HG03064 (cell line): ENCODE measurements at regions not wholly inside any gene's neighbourhood (a gene's known extent, or its start where the extent isn't known, plus 50 kb on each side); places are given as distances from the start of the nearest gene placed in this dataset.

Experiments used
- ATAC-seq: cut with Tn5 transposase; IDR thresholded peaks from one replicate; pipeline ENCODE4 v1.9.1; 2021; ENCODE audit warnings: low read depth; ENCODE audit not compliant: unreplicated experiment

DNA sequence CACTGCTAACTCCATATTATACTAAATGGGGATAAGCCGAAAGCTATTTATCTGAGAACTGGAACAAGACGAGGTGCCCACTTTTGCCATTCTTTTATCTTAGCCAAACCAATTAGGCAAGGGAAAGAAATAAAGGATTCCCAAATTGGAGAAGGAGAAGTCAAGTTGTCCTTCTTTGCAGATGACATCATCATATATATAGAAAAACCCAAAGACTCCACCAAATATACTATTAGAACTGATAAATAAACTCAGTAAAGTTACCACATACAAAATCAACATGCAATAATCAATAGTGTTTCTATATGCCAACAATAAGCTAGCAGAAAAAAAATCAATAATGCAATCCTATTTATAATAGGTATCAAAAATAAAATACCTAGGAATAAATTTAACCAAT lies 570.3 kb upstream of the EPHA7 start:
- no peak for ATAC-seq

DNA sequence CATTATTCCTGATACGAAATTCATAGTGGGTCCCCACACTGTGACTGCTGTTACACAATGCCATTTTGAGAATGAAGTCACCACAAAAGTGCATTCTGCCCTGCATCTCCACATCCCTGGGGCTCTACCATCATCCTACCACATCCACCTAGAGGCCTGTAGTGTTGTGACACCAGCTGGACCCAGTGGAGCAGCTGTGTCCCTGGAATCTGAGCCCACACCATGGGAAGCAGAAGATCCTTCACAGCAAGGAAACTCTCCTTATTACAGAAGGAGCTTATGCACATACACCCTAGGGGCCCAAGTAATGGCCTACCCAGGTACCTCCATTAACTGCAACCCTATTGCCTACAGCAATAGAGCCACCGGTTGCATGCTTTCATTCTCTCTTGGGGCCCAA lies 566.6 kb upstream of the EPHA7 start:
- ATAC-seq = no peak

DNA sequence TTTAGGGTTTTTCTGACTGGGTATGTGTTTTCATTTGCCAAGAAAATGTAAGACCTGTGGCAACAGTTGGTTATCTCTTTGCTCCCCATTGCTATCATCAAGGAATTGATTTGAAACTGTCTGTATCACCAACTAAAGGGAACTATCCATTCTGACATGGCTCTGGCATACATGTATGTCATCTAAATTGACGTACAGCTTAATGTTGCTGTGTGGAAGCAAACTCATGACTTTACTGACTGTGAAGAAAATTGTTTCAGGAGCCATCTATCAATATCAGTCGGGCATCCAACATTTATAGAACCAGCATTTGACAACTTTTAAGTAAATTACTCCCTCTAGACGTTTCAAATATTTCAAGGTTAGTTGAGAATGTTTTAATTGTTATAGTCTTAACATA lies 555.8 kb upstream of the EPHA7 start:
- ATAC-seq = no peak

DNA sequence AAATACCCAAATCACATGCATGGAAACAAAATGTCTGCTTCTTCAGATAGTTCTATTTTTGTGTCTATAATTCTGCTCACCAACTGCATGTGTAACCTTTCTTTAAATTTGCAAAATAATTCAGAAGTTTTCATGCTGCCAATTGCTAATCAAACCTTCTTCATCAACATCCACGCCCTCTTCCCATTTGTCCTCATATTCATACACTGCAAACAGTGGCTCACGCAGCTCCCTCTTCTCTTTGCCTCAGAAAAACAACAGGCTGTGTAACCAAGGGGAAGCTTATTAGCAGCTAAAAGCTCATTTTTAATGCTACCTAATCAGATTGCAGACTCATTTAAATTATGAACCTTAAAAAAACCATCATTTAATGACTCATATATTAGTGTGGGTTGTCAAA lies 555.0 kb upstream of the EPHA7 start:
- ATAC-seq = no peak

DNA sequence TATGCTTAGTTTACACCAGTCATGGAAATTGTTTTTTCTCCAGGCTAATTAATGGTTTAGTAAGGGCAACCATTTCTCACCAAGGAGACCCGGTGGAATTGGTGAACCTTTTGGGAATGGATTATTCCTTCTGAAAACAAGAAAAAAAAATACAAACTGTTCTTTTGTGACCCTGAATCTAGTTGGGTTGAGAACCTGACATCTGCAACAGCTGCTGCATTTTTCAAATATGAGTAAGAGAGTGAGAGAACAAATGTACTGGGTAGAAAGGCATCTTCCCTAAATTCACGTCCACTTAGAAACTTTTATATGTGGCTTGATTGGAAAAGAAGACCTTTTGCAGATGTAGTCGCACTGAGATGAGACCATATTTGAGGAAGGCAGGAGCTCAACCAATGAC lies 553.4 kb upstream of the EPHA7 start:
- ATAC-seq = no peak

DNA sequence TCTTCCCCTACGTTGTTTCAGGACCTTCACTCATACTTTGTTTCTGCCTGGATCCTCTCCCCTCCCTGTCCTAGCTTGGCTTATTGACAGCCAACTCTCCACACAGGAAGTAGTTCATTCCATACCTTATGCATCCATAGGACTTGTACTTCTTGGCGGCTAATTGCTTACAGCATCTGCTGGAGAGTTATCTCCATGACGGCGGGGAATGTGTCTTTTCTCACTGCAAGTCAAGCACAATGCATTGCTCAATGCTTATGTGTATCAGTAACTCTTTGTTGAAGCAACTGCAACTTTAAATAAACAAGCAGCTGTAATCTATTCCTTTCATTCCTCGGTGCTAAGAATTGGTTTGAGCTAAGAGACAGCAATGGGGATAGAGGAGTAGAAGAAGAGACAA lies 551.3 kb upstream of the EPHA7 start:
- no peak for ATAC-seq

DNA sequence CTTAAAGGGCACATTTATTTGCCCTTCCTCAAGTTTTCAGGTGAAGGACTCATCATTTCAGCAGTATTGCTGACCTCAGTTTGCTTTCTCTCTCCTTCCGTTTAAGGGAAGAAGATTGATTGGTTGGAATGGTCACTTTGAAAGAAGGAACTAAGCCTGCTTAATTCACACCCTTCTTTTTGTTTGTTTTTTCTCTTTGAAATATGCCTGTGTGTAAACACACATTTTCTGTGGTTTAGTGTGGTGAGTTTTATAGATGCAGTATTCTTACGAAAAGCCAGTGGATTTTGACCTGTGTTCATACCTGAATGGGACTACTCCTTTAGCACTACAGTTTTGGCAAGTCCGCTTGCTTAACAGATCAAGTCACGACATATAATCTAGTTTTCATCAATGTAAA lies 548.8 kb upstream of the EPHA7 start:
- no peak for ATAC-seq

DNA sequence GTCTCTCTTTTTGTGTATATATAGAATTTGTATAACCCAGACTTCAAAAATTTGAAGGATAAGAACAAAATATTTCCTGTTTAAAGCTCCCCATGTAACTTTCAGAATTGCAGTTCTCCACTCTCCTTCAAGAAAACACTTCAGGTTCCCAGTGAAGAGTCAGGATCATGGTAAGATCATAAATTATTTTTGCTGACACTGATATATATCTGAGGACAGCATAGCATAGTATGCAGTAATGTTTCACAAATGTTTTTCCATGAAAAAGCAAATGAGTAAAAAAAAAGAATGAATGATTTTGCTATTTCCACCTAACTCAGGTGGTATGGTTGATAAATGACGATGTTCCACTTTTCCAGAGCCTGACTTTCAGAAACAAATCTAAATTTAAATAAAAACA lies 545.6 kb upstream of the EPHA7 start:
- ATAC-seq = no peak

DNA sequence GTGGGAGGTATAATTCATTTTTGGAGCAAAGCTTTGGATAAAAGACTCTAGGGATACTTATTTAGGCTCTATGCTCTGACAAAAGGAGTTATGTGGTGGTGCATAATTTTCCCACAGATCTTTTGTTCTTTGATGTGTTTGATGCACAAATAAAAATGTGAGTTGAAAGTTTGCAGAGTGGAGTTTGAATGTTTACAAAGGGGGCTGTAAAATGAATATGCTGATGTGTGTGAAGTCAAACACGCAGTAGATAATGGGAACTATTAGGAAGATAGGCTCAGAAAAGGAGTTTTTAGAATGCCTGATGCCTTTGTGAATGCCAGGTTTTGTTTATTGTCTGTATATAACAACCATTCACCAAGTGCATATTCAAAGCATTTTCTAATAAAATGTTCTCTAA lies 545.0 kb upstream of the EPHA7 start:
- ATAC-seq = no peak

DNA sequence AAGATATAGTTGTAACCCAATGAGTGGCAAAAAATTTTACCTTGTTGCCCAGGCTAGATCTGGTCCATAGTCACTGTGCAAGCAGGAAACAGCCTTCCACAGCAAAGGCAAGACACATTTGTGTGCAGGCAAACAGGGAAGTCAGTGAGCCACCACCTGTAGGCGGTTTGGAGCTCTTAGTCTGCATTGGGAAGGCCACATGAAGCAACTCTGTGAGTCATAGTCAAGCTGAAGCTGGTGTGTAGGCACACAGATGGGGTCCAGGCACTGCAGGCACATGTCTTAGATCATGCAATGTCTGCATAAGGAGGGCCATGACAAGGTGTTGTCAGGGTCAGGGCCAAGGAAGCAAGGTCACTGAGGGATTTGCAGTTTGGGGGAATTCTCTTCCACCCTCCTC lies 543.2 kb upstream of the EPHA7 start:
- no peak for ATAC-seq

DNA sequence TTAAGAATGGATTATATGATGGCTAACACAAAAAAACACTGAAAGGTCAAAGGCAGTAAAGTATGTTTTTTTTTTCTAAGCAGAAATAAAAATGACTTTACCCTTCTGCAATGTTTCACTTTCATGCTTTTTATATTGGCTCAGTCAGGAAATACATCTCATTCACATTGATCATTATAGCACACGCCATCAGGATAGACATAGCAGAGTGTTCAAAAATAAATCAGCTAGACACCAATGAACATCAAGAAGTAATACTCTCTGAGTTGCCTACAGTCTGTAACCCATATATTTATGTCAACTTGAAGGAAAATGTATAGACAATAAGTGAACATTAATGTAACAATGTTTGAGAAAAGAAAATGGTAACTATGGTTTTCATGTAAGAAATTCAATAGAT lies 535.2 kb upstream of the EPHA7 start:
- no peak for ATAC-seq

DNA sequence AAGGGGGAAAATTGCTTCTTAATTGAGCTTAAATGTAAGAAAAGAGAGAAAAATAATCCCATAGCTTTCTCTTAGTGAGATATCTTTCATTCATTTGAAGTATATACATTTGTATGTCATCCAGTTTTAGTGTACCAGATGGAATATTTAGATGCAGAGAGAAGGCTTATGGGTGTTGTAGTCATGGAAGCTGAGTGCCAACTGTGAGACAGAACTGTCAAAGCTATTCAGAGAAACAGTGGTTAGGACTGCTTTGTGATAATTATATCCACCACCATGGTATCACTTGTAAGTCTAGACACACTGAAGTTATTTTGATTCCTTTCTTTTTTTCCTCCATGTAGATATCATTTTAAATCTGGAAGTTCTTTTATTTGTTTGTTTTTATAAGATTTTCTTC lies 524.3 kb upstream of the EPHA7 start:
- no peak for ATAC-seq

DNA sequence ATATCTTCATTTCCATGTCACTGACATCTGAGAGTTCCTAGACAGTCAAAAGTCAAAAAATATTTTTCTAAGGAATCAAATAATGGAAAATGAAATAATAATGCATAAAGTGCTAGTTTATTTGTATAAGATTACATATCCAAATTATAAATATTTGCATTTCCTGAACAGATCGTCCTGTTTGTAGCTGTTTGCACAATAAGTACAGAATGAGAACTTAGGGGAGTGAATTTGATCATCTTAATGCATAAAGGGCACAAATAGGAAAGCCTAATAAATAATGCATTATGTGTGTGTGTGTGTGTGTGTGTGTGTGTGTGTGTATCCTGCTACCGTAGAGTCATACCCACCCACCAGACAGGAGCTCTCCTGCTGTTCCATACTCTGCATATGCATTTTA lies 521.0 kb upstream of the EPHA7 start:
- ATAC-seq = no peak

DNA sequence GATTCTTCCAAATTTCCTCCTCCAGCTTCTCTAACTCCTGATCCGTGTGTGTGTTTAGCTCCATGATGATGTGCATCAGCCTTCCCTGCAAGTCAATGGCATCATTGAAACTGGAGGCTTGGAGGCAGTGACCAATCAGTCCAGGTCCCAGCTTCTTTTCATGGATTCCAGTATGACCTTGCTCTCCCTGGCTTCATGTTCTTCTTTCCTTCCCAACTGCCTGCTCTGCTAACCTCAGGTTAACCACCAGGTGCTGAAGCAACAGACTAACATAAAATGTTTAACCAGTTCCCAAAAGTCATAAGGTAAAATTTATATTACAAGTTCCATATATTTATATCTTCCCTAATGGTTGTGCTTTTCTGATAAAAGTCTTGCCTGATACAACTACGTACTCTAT lies 512.8 kb upstream of the EPHA7 start:
- ATAC-seq = no peak

DNA sequence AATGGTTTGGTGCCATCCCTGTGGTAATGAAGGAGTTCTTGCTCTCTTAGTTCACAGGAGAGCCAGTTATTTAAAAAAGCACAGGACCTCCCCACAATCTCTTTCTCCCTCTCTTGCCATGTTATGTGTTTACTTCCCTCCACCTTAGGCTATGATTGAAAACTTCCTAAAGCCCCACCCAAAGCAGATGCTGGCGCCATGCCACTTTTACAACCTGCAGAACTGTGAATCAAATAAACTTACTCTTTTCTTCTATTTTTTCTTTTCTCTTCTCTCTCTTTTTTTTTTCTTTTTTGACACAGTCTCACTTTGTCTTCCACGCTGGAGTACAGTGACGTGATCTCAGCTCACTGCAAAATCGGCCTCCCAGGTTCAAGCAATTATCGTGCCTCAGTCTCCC lies 508.4 kb upstream of the EPHA7 start:
- no peak for ATAC-seq

DNA sequence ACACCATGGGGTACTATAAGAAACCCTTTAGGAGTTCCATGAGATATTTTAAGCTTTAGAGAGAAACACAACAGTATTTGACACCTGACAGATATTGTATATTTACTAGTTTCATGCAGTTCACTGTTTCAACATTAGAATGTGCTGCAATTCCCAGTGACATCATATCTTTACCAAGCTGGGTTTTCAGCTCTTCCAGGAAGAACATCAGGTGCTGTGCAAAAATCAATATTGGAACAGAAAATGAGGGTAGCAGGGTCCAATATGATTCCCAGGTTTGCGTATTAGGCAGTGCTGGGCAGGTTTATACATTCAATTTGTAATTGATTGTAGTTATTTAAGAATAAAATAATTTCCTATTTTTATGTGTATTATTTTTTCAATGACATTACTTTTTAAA lies 500.0 kb upstream of the EPHA7 start:
- no peak for ATAC-seq

DNA sequence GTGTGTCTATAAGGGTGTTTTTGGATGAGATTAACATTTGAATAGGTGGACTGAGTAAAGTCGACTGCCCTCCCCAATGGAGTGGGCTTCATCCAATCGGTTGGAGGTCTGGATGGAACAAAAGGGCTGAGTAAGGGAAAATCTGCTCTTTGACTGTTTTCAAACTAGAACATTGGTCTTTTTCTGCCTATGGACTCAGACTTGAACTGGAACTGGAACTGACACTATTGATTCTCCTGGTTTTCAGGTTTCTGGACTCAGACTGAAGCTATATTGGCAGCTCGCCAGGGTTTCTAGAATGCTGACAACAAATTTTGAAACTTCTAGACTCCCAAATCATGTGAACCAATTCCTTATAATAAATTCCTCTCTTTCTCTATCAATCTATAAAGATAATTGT lies 498.9 kb upstream of the EPHA7 start:
- no peak for ATAC-seq

DNA sequence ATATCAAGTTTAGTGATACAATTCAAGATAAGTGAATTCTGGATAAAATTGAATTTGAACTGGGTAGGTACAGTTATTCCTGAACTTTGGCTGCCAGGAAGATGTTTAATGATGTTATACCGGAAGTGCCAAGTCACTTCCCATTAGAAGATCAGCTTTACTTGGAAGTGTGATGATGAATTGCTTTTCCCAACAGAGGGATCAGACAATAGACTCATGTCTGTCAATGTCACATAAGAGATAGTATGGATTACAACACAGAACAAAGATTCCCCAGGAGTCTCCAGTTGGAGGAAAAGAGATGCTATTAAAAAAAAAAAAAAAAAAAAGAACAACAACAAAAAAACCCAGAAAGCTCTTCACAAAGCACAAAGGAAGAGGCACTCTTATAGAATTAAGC lies 497.9 kb upstream of the EPHA7 start:
- ATAC-seq = no peak

DNA sequence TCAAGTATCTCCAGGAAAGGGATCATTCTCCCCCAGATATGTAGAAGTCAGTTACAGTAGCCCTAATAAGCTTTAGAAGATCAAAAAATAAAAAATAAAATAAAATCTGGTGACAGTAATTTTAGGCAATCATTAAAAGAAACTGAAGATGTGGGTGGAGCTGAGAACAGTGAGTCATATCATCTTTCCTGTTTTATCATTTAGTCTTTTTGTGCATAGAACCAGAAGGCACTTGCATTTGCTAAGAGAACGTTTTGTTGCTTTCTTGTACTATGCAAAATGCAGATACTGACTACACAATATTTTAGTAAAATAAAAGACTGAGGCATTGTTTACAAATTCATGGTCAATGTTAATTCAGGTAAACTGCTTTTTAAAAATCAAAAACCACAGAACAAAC lies 497.4 kb upstream of the EPHA7 start:
- ATAC-seq = no peak

DNA sequence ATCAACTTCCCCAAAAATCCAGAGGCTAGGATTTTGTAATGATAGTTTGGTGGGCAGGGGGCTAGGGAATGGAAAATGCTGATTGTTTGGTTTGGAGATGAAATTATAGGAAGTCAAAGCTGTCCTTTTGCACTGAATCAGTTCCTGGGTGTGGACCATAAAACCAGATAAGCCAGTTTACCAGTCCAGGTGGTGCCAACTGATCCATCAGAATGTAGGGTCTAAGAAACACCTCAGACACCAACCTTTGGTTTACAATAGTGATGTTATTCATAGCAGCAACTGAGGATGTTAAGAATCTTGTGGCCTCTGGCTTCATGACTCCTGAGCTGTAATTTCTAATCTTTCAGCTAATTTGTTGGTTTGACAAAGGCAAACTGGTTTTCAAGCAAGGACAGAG lies 496.6 kb upstream of the EPHA7 start:
- ATAC-seq = no peak

DNA sequence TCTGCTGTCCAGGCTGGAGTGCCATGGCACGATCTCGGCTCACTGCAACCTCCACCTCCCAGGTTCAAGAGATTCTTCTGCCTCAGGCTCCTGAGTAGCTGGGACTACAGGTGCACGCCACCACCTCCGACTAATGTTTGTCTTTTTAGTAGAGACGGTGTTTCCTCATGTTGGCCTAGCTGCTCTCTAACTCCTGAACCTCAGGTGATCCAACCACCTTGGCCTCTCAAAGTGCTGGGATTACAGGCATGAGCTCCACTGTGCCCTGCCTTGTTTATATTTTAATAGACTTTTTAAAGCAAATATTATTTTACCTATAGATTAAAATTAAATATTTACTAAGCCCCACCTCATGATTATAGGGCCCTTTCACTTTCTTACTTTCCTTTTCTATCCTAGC lies 483.2 kb upstream of the EPHA7 start:
- ATAC-seq = no peak

DNA sequence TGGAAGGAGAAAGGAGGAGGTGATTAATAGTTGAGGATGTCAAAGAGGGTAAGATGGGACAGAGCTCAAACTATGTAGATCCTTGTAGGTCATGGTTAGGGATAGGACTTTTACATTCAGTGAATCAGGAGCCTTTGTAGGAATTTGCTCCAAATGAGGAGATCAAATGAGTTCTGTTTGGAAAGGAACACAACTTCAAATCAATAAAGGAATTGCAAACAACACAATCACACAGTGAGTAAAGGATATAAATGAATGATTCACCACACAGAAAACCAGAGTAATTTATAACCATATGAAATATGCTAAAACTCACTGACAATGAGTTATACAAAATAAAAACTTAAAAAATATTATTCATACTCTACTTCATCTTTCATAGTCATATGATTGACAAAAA lies 480.8 kb upstream of the EPHA7 start:
- ATAC-seq = no peak

DNA sequence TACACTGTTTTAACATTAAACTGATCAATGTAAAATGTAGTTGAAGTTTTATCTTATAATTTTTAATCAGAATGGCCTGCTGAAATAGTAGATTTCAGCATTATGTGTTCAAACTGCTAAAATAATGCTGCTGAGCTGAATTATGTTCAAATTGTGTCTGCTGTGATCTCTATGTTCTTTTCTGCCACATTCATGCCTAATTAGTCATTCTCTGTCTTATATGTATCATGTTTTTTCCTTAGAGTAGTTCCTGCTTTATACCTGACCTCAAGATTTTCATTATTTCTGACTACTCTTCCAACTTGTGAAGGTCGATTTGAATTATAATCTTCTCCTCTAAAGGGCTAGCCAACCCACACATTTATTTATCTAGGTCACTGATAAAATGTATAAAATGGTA lies 476.7 kb upstream of the EPHA7 start:
- ATAC-seq = no peak

DNA sequence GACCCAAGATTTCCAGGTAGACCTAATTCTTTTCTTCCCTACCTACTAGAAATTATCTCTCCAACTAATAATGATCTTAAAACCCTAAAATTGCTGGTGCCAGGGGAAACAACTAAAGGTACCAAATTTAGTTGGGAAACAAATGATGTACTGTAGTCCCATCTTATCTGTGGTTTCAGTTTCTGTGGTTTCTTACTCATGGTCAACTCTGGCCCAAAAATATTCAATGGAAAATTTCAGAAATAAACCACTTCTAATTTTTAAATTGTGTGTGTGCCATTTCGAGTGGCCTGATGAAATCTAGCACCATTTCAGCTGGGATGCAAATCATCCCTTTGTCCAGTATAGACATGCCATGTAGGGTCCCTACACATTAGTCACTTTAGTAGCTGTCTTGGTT lies 475.2 kb upstream of the EPHA7 start:
- no peak for ATAC-seq
